ENCODE measurements at regions not wholly inside any gene's neighbourhood (a gene's known extent, or its start where the extent isn't known, plus 50 kb on each side); places are given as distances from the start of the nearest gene placed in this dataset.
"Not testable (repeated sequence)": the region's sequence is repeated elsewhere in the genome, so short reads cannot be mapped to it uniquely, and the experiment has no call there.

- not testable (repeated sequence) for H3K4me3 ChIP-seq, H3K36me3 ChIP-seq, DNase-seq, H3K9me3 ChIP-seq, H3K27me3 ChIP-seq
These were observed 4471.5 kb upstream of the TPTE start for GRCh38 chr21:6049930-6050329.

GRCh38 chr21:6052109-6052508 is 4469.3 kb upstream of the TPTE start:
- not testable (repeated sequence) for H3K27me3 ChIP-seq, H3K4me3 ChIP-seq, DNase-seq, H3K9me3 ChIP-seq, H3K36me3 ChIP-seq

- H3K4me3 ChIP-seq, H3K36me3 ChIP-seq, H3K9me3 ChIP-seq, DNase-seq, H3K27me3 ChIP-seq: not testable (repeated sequence)
These were observed 4468.2 kb upstream of the TPTE start for GRCh38 chr21:6053145-6053544.

GRCh38 chr21:6058997-6059396 is 4462.4 kb upstream of the TPTE start:
- not testable (repeated sequence) for H3K4me3 ChIP-seq, DNase-seq, H3K27me3 ChIP-seq, H3K9me3 ChIP-seq, H3K36me3 ChIP-seq

- H3K4me3 ChIP-seq, DNase-seq, H3K9me3 ChIP-seq, H3K36me3 ChIP-seq, H3K27me3 ChIP-seq: not testable (repeated sequence)
These were observed 4461.2 kb upstream of the TPTE start for GRCh38 chr21:6060054-6060681.

GRCh38 chr21:6066320-6066985 is 4454.9 kb upstream of the TPTE start:
- H3K9me3 ChIP-seq, H3K27me3 ChIP-seq, H3K4me3 ChIP-seq, H3K36me3 ChIP-seq, DNase-seq: not testable (repeated sequence)

- H3K27me3 ChIP-seq, H3K36me3 ChIP-seq, H3K9me3 ChIP-seq, DNase-seq, H3K4me3 ChIP-seq: not testable (repeated sequence)
These were observed 4453.1 kb upstream of the TPTE start for GRCh38 chr21:6068098-6068831.

- not testable (repeated sequence) for H3K27me3 ChIP-seq, H3K4me3 ChIP-seq, H3K9me3 ChIP-seq, DNase-seq, H3K36me3 ChIP-seq
These were observed 4451.2 kb upstream of the TPTE start for GRCh38 chr21:6070213-6070612.

- H3K9me3 ChIP-seq, H3K4me3 ChIP-seq, H3K27me3 ChIP-seq, DNase-seq, H3K36me3 ChIP-seq: not testable (repeated sequence)
These were observed 4448.7 kb upstream of the TPTE start for GRCh38 chr21:6072691-6073090.

GRCh38 chr21:6073993-6074705 is 4447.2 kb upstream of the TPTE start:
- not testable (repeated sequence) for DNase-seq, H3K9me3 ChIP-seq, H3K27me3 ChIP-seq, H3K36me3 ChIP-seq, H3K4me3 ChIP-seq

- not testable (repeated sequence) for H3K27me3 ChIP-seq, DNase-seq, H3K36me3 ChIP-seq, H3K9me3 ChIP-seq, H3K4me3 ChIP-seq
These were observed 4446.4 kb upstream of the TPTE start for GRCh38 chr21:6074935-6075334.

- not testable (repeated sequence) for H3K4me3 ChIP-seq, DNase-seq, H3K36me3 ChIP-seq, H3K9me3 ChIP-seq, H3K27me3 ChIP-seq
These were observed 4445.7 kb upstream of the TPTE start for GRCh38 chr21:6075627-6076208.

- not testable (repeated sequence) for H3K27me3 ChIP-seq, DNase-seq, H3K9me3 ChIP-seq
These were observed 4444.0 kb upstream of the TPTE start for GRCh38 chr21:6077358-6077757.

GRCh38 chr21:6078902-6079301 is 4442.5 kb upstream of the TPTE start:
- not testable (repeated sequence) for H3K4me3 ChIP-seq, H3K36me3 ChIP-seq, H3K27me3 ChIP-seq, H3K9me3 ChIP-seq, DNase-seq

More at GRCh38 chr21:6077358-6077757, 4444.0 kb upstream of the TPTE start:
- not testable (repeated sequence) for H3K4me3 ChIP-seq, H3K36me3 ChIP-seq

GRCh38 chr21:6080941-6081655 is 4440.3 kb upstream of the TPTE start:
- H3K36me3 ChIP-seq, H3K4me3 ChIP-seq, H3K27me3 ChIP-seq, DNase-seq, H3K9me3 ChIP-seq: not testable (repeated sequence)

GRCh38 chr21:6082166-6082565 is 4439.2 kb upstream of the TPTE start:
- H3K4me3 ChIP-seq, H3K27me3 ChIP-seq, DNase-seq, H3K36me3 ChIP-seq, H3K9me3 ChIP-seq: not testable (repeated sequence)

Measured in MG63 (cell line).